Natural killer cell treated with Interleukin-12 subunit alpha and Interleukin-12 subunit beta and Interleukin-15 and Interleukin-18, amount 100 ng/mL, for 72 hours (primary cell): ENCODE measurements at regions not wholly inside any gene's neighbourhood (a gene's known extent, or its start where the extent isn't known, plus 50 kb on each side); places are given as distances from the start of the nearest gene placed in this dataset.

Source experiments
- ATAC-seq, 2 donors: fragments of 150-1000 bp; cut with Tn5 transposase in 1 of 2; sonication (Bioruptor Pico), chemical (Tn5 transposase) in 1 of 2; 2 replicates each; pipeline ENCODE4 v1.10.0; 2021
- DNase-seq: peaks from one replicate; pipeline ENCODE4 v3.0.0; 2022; ENCODE audit warnings: low spot score
- H3K27ac Mint-ChIP-seq, 2 donors: 1 replicate in 1 of 2; 2 replicates in 1 of 2; pipeline ENCODE4 v1.8.0; 2022; ENCODE audit warnings: mixed read lengths in 2 of 2, mild to moderate bottlenecking in 1 of 2, moderate library complexity in 1 of 2
- H3K27me3 Mint-ChIP-seq, 2 donors: 1 replicate in 1 of 2; 2 replicates in 1 of 2; pipeline ENCODE4 v1.8.0; 2022; ENCODE audit warnings: mixed read lengths in 2 of 2
- H3K36me3 Mint-ChIP-seq: one replicate; pipeline ENCODE4 v1.8.0; 2022; ENCODE audit warnings: mixed read lengths
- H3K4me1 Mint-ChIP-seq, 2 donors: 1 replicate in 1 of 2; 2 replicates in 1 of 2; pipeline ENCODE4 v1.8.0; 2022; ENCODE audit warnings: low read depth in 2 of 2, mixed read lengths in 2 of 2, mild to moderate bottlenecking in 1 of 2
- H3K4me3 Mint-ChIP-seq: one replicate; pipeline ENCODE4 v1.8.0; 2022; ENCODE audit warnings: mixed read lengths
- H3K9me3 Mint-ChIP-seq: 2 replicates; pipeline ENCODE4 v1.8.0; 2022; ENCODE audit warnings: mixed read lengths

GRCh38 chr16:59397638-59398037, 663.5 kb upstream of the GOT2 start:
- no peak for DNase-seq
- H3K27ac Mint-ChIP-seq, result no peak overlapping the region
- peaks cover 15% of the 10 kb centered on the region for H3K9me3 Mint-ChIP-seq
- H3K4me1 Mint-ChIP-seq, result no peaks in the 10 kb centered on the region
- H3K27me3 Mint-ChIP-seq, result no peaks in the 10 kb centered on the region
- ATAC-seq, result no peak
- no peak overlapping the region for H3K4me3 Mint-ChIP-seq
- peaks cover 5% of the 10 kb centered on the region for H3K36me3 Mint-ChIP-seq

- DNase-seq (no peak), ATAC-seq (no peak)
- no peaks in the 10 kb centered on the region for H3K4me1 Mint-ChIP-seq
- H3K27ac Mint-ChIP-seq, result no peak overlapping the region
- H3K36me3 Mint-ChIP-seq, result peaks cover 5% of the 10 kb centered on the region
- H3K9me3 Mint-ChIP-seq, result peaks cover 15% of the 10 kb centered on the region
- no peaks in the 10 kb centered on the region for H3K27me3 Mint-ChIP-seq
- H3K4me3 Mint-ChIP-seq, result no peak overlapping the region
Measured at GRCh38 chr16:59394526-59394925, 660.4 kb upstream of the GOT2 start.

GRCh38 chr16:59392911-59393310, 658.8 kb upstream of the GOT2 start:
- Mint-ChIP-seq H3K36me3 (peaks cover 5% of the 10 kb centered on the region), H3K27ac (no peak overlapping the region), H3K9me3 (peaks cover 10% of the 10 kb centered on the region), H3K27me3 (no peaks in the 10 kb centered on the region), H3K4me1 (no peaks in the 10 kb centered on the region), H3K4me3 (no peak overlapping the region)
- no peak for DNase-seq
- ATAC-seq, result no peak

GRCh38 chr16:59391617-59392364, 657.7 kb upstream of the GOT2 start:
- no peak for DNase-seq
- ATAC-seq, result no peak
- Mint-ChIP-seq H3K4me3 (no peak overlapping the region), H3K36me3 (peaks cover 2% of the 10 kb centered on the region), H3K4me1 (no peaks in the 10 kb centered on the region), H3K27me3 (no peaks in the 10 kb centered on the region), H3K9me3 (peaks cover 4% of the 10 kb centered on the region), H3K27ac (no peak overlapping the region)

GRCh38 chr16:59385959-59386358, 651.8 kb upstream of the GOT2 start:
- Mint-ChIP-seq H3K27ac (no peak overlapping the region), H3K4me1 (no peaks in the 10 kb centered on the region), H3K36me3 (no peaks in the 10 kb centered on the region), H3K9me3 (peaks cover 3% of the 10 kb centered on the region), H3K27me3 (no peaks in the 10 kb centered on the region), H3K4me3 (no peak overlapping the region)
- ATAC-seq (no peak), DNase-seq (no peak)

- no peak overlapping the region for H3K27ac Mint-ChIP-seq
- H3K4me3 Mint-ChIP-seq, result no peak overlapping the region
- no peaks in the 10 kb centered on the region for H3K4me1 Mint-ChIP-seq
- ATAC-seq (no peak), DNase-seq (no peak)
- H3K36me3 Mint-ChIP-seq, result no peaks in the 10 kb centered on the region
- H3K9me3 Mint-ChIP-seq, result peaks cover 3% of the 10 kb centered on the region
- no peaks in the 10 kb centered on the region for H3K27me3 Mint-ChIP-seq
Measured at GRCh38 chr16:59385491-59385890, 651.4 kb upstream of the GOT2 start.

- ATAC-seq (no peak), DNase-seq (no peak)
- Mint-ChIP-seq H3K27me3 (no peaks in the 10 kb centered on the region), H3K4me3 (no peak overlapping the region), H3K36me3 (no peaks in the 10 kb centered on the region), H3K4me1 (no peaks in the 10 kb centered on the region), H3K27ac (no peak overlapping the region), H3K9me3 (peaks cover 8% of the 10 kb centered on the region)
Measured at GRCh38 chr16:59373632-59374031, 639.5 kb upstream of the GOT2 start.

- no peaks in the 10 kb centered on the region for H3K4me1 Mint-ChIP-seq
- H3K9me3 Mint-ChIP-seq, result peaks cover 8% of the 10 kb centered on the region
- ATAC-seq (no peak), DNase-seq (no peak)
- no peaks in the 10 kb centered on the region for H3K27me3 Mint-ChIP-seq
- H3K27ac Mint-ChIP-seq, result no peak overlapping the region
- H3K4me3 Mint-ChIP-seq, result no peak overlapping the region
- no peaks in the 10 kb centered on the region for H3K36me3 Mint-ChIP-seq
Measured at GRCh38 chr16:59370717-59371116, 636.6 kb upstream of the GOT2 start.

- DNase-seq, result no peak
- Mint-ChIP-seq H3K36me3 (no peaks in the 10 kb centered on the region), H3K27ac (no peak overlapping the region), H3K9me3 (peaks cover 2% of the 10 kb centered on the region), H3K4me1 (no peaks in the 10 kb centered on the region), H3K27me3 (no peaks in the 10 kb centered on the region), H3K4me3 (no peak overlapping the region)
- no peak for ATAC-seq
Measured at GRCh38 chr16:59369523-59369922, 635.4 kb upstream of the GOT2 start.

GRCh38 chr16:59368586-59368985, 634.5 kb upstream of the GOT2 start:
- no peak for ATAC-seq
- no peaks in the 10 kb centered on the region for H3K4me1 Mint-ChIP-seq
- no peaks in the 10 kb centered on the region for H3K36me3 Mint-ChIP-seq
- H3K4me3 Mint-ChIP-seq, result no peak overlapping the region
- no peak for DNase-seq
- H3K27me3 Mint-ChIP-seq, result no peaks in the 10 kb centered on the region
- H3K27ac Mint-ChIP-seq, result no peak overlapping the region
- peaks cover 2% of the 10 kb centered on the region for H3K9me3 Mint-ChIP-seq

- peaks cover 3% of the 10 kb centered on the region for H3K9me3 Mint-ChIP-seq
- no peaks in the 10 kb centered on the region for H3K27me3 Mint-ChIP-seq
- no peak overlapping the region for H3K27ac Mint-ChIP-seq
- no peak overlapping the region for H3K4me3 Mint-ChIP-seq
- H3K4me1 Mint-ChIP-seq, result no peaks in the 10 kb centered on the region
- ATAC-seq (no peak), DNase-seq (no peak)
- H3K36me3 Mint-ChIP-seq, result no peaks in the 10 kb centered on the region
Measured at GRCh38 chr16:59356709-59357108, 622.6 kb upstream of the GOT2 start.

- Mint-ChIP-seq H3K9me3 (peaks cover 3% of the 10 kb centered on the region), H3K4me1 (no peaks in the 10 kb centered on the region), H3K27ac (no peak overlapping the region), H3K27me3 (no peaks in the 10 kb centered on the region), H3K4me3 (no peak overlapping the region), H3K36me3 (no peaks in the 10 kb centered on the region)
- DNase-seq (no peak), ATAC-seq (no peak)
Measured at GRCh38 chr16:59356144-59356543, 622.0 kb upstream of the GOT2 start.

- no peaks in the 10 kb centered on the region for H3K4me1 Mint-ChIP-seq
- DNase-seq (no peak), ATAC-seq (no peak)
Measured at GRCh38 chr16:59355704-59356103, 621.6 kb upstream of the GOT2 start.

GRCh38 chr16:59351305-59351903, 617.3 kb upstream of the GOT2 start:
- no peak for ATAC-seq
- no peak for DNase-seq
- H3K27me3 Mint-ChIP-seq, result no peaks in the 10 kb centered on the region
- H3K27ac Mint-ChIP-seq, result no peak overlapping the region
- peaks cover 5% of the 10 kb centered on the region for H3K9me3 Mint-ChIP-seq
- no peaks in the 10 kb centered on the region for H3K36me3 Mint-ChIP-seq
- no peaks in the 10 kb centered on the region for H3K4me1 Mint-ChIP-seq
- no peak overlapping the region for H3K4me3 Mint-ChIP-seq

More at GRCh38 chr16:59355704-59356103, 621.6 kb upstream of the GOT2 start:
- H3K27ac Mint-ChIP-seq, result no peak overlapping the region
- H3K27me3 Mint-ChIP-seq, result no peaks in the 10 kb centered on the region
- H3K36me3 Mint-ChIP-seq, result no peaks in the 10 kb centered on the region
- peaks cover 3% of the 10 kb centered on the region for H3K9me3 Mint-ChIP-seq
- no peak overlapping the region for H3K4me3 Mint-ChIP-seq

- no peak overlapping the region for H3K4me3 Mint-ChIP-seq
- H3K4me1 Mint-ChIP-seq, result no peaks in the 10 kb centered on the region
- no peaks in the 10 kb centered on the region for H3K27me3 Mint-ChIP-seq
- H3K27ac Mint-ChIP-seq, result no peak overlapping the region
- H3K36me3 Mint-ChIP-seq, result no peaks in the 10 kb centered on the region
- peaks cover 5% of the 10 kb centered on the region for H3K9me3 Mint-ChIP-seq
- DNase-seq, result no peak
- ATAC-seq, result no peak
Measured at GRCh38 chr16:59350670-59351069, 616.6 kb upstream of the GOT2 start.
